Transverse colon (tissue), 4 donors: ENCODE measurements at regions not wholly inside any gene's neighbourhood (a gene's known extent, or its start where the extent isn't known, plus 50 kb on each side); places are given as distances from the start of the nearest gene placed in this dataset.

ENCODE experiments used
- CTCF ChIP-seq, 5 experiments: fragments of 200-600 bp in 3 of 5; fragments of 450-650 bp in 2 of 5; sonication (generic) in 3 of 5; IDR thresholded peaks; 1 replicate in 2 of 5; 2 replicates in 3 of 5; pipeline ENCODE4 v1.5.1; 2016 to 2017; ENCODE audit warnings: antibody characterized with exemption in 5 of 5, inconsistent platforms in 3 of 5, mild to moderate bottlenecking in 2 of 5, moderate library complexity in 1 of 5
- EP300 ChIP-seq: sonication (generic); formaldehyde crosslinking; IDR thresholded peaks from one replicate; pipeline ENCODE4 v1.6.1; 2017; ENCODE audit warnings: antibody characterized with exemption, low read depth
- POLR2A ChIP-seq: fragments of 450-650 bp; IDR thresholded peaks from one replicate; pipeline ENCODE4 v1.6.1; 2016; ENCODE audit warnings: antibody characterized with exemption, mild to moderate bottlenecking, moderate library complexity
- POLR2AphosphoS5 ChIP-seq, 3 donors: sonication (generic); formaldehyde crosslinking; IDR thresholded peaks; one replicate each; pipeline ENCODE4 v1.6.1; 2016; ENCODE audit warnings: antibody characterized with exemption in 3 of 3

GRCh38 chr15:92803852-92804609 lies 96.1 kb upstream of the CHD2 start:
- TF ChIP-seq CTCF (IDR thresholded peaks at IDR 0.05) (no peak), POLR2A (peak; percentile 22), POLR2AphosphoS5 (IDR thresholded peaks at IDR 0.05) (peak; percentile 56 to 92 (median 89)), EP300 (peak; percentile 90)
